Liver (tissue), 8 donors: ENCODE measurements at regions not wholly inside any gene's neighbourhood (a gene's known extent, or its start where the extent isn't known, plus 50 kb on each side); places are given as distances from the start of the nearest gene placed in this dataset.

ENCODE experiments used
- DNase-seq: peaks from one replicate; pipeline ENCODE4 v3.0.0-alpha.2; 2017; ENCODE audit warnings: low spot score
- H3K27ac ChIP-seq, 2 donors: one replicate each; pipeline ENCODE4 v1.7.0; 2013; ENCODE audit warnings: inconsistent platforms in 2 of 2, low read length in 2 of 2, control low read depth in 1 of 2, low read depth in 1 of 2, mild to moderate bottlenecking in 1 of 2
- H3K27me3 ChIP-seq, 4 donors: one replicate each; pipeline versions ENCODE4 v1.6.1 to v1.7.0; 2013; ENCODE audit warnings: low read length in 3 of 4, inconsistent platforms in 1 of 4, mild to moderate bottlenecking in 1 of 4, moderate library complexity in 1 of 4; ENCODE audit not compliant: control insufficient read depth in 4 of 4, insufficient read depth in 4 of 4
- H3K36me3 ChIP-seq, 4 donors: one replicate each; pipeline versions ENCODE4 v1.6.1 to v1.7.0; 2013; ENCODE audit warnings: low read length in 3 of 4, mild to moderate bottlenecking in 3 of 4, low read depth in 1 of 4, moderate library complexity in 1 of 4; ENCODE audit not compliant: control insufficient read depth in 4 of 4, insufficient read depth in 3 of 4
- H3K4me1 ChIP-seq, 4 donors: one replicate each; pipeline versions ENCODE4 v1.6.1 to v1.7.0; 2013; ENCODE audit warnings: low read length in 3 of 4, mild to moderate bottlenecking in 3 of 4, moderate library complexity in 1 of 4; ENCODE audit not compliant: control insufficient read depth in 4 of 4, insufficient read depth in 4 of 4
- H3K4me3 ChIP-seq, 3 donors: one replicate each; pipeline versions ENCODE4 v1.6.1 to v1.7.0; 2013; ENCODE audit warnings: low read length in 3 of 3, control low read depth in 1 of 3, low read depth in 1 of 3, mild to moderate bottlenecking in 1 of 3
- H3K9ac ChIP-seq, 2 donors: one replicate each; pipeline ENCODE4 v1.7.0; 2013; ENCODE audit warnings: low read length in 2 of 2, mild to moderate bottlenecking in 2 of 2, moderate library complexity in 2 of 2, control low read depth in 1 of 2, low read depth in 1 of 2
- H3K9me3 ChIP-seq, 4 donors: one replicate each; pipeline versions ENCODE4 v1.6.1 to v1.7.0; 2013; ENCODE audit warnings: low read length in 3 of 4; ENCODE audit not compliant: control insufficient read depth in 4 of 4
- EGR1 ChIP-seq, 2 donors: IDR thresholded peaks; 2 replicates each; pipeline ENCODE4 v1.6.1; 2016 to 2018; ENCODE audit warnings: antibody characterized with exemption in 2 of 2, low read depth in 2 of 2
- FOXA2 ChIP-seq: IDR thresholded peaks from 2 replicates; pipeline ENCODE4 v1.6.1; 2016; ENCODE audit warnings: antibody characterized with exemption
- GABPA ChIP-seq, 2 donors: IDR thresholded peaks in 1 of 2; conservative IDR thresholded peaks in 1 of 2; 2 replicates each; pipeline ENCODE4 v1.6.1; 2016; ENCODE audit warnings: antibody characterized with exemption in 2 of 2, mild to moderate bottlenecking in 1 of 2, moderate library complexity in 1 of 2
- HNF4A ChIP-seq, 2 donors: conservative IDR thresholded peaks; 2 replicates each; pipeline ENCODE4 v1.6.1; 2016; ENCODE audit warnings: antibody characterized with exemption in 2 of 2, mild to moderate bottlenecking in 2 of 2
- HNF4G ChIP-seq: IDR thresholded peaks from 2 replicates; pipeline ENCODE4 v1.6.1; 2016; ENCODE audit warnings: antibody characterized with exemption
- MAX ChIP-seq: IDR thresholded peaks from 2 replicates; pipeline ENCODE4 v1.6.1; 2016; ENCODE audit warnings: antibody characterized with exemption
- NR2F2 ChIP-seq: IDR thresholded peaks from 2 replicates; pipeline ENCODE4 v1.6.1; 2016; ENCODE audit warnings: antibody characterized with exemption
- RAD21 ChIP-seq, 2 donors: IDR thresholded peaks; 2 replicates each; pipeline ENCODE4 v1.6.1; 2016; ENCODE audit warnings: antibody characterized with exemption in 2 of 2, mild to moderate bottlenecking in 2 of 2
- RXRA ChIP-seq, 2 donors: IDR thresholded peaks; 2 replicates each; pipeline ENCODE4 v1.6.1; 2017 to 2018; ENCODE audit warnings: antibody characterized with exemption in 2 of 2, mild to moderate bottlenecking in 1 of 2
- SP1 ChIP-seq: IDR thresholded peaks from 2 replicates; pipeline ENCODE4 v1.6.1; 2018; ENCODE audit warnings: antibody characterized with exemption, mild to moderate bottlenecking
- TAF1 ChIP-seq: conservative IDR thresholded peaks from 2 replicates; pipeline ENCODE4 v1.6.1; 2016; ENCODE audit warnings: antibody characterized with exemption, mild to moderate bottlenecking
- YY1 ChIP-seq: IDR thresholded peaks from 2 replicates; pipeline ENCODE4 v1.6.1; 2016; ENCODE audit warnings: antibody characterized with exemption, mild to moderate bottlenecking
- ZBTB33 ChIP-seq: IDR thresholded peaks from 2 replicates; pipeline ENCODE4 v1.6.1; 2016; ENCODE audit warnings: antibody characterized with exemption
- WGBS: extraction: QIAGEN DNeasy Blood & Tissue Kit; methylation state at CpG from one replicate; pipeline ENCODE4 v1.1.7; 2013; 5-methylcytosine and 5-hydroxymethylcytosine counted together
- TF ChIP-seq, protein P1 (sequence below): IDR thresholded peaks from 2 replicates; pipeline ENCODE4 v1.6.1; 2016; ENCODE audit warnings: antibody characterized with exemption, mild to moderate bottlenecking
- TF ChIP-seq, protein P2 (sequence below): IDR thresholded peaks from 2 replicates; pipeline ENCODE4 v1.6.1; 2016; ENCODE audit warnings: antibody characterized with exemption
- TF ChIP-seq, protein P3 (sequence below): fragments of 150-350 bp; IDR thresholded peaks from 2 replicates; pipeline ENCODE4 v1.5.1; 2017; ENCODE audit warnings: improper control_type of control experiment, low read depth, low read length; ENCODE audit not compliant: missing input control
- donor health status: healthy.
- donor health status: healthy.
- donor health status: healthy.
- donor health status: healthy.
- donor health status: healthy.

DNA sequence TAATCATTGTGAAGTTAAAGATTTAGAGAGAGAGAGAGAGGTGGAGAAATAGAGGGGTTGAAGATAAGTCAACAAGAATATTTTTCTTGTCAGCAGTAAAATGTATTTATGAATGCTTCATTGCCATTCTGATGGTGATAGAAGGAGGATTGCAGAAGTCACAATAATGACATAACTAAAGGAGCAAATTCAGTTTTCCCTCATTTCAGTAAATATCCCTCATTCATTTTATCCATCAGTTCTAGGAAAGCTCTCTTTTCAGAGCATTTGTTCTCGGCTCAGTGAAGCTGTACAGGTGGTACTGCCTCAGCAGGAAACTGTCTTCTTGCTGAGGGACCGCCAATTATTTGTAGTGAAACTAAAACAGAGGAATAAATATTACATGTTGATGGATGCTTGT, 681.4 kb downstream of the CETN3 start:
- no peaks in the 10 kb centered on the region for H3K4me1 ChIP-seq
- H3K27ac ChIP-seq: no peak overlapping the region
- no peak for TF ChIP-seq FOXA2
- TF ChIP-seq MAX: no peak
- no peak for TF ChIP-seq TAF1
- TF ChIP-seq HNF4G: no peak
- TF ChIP-seq, protein P1, sequence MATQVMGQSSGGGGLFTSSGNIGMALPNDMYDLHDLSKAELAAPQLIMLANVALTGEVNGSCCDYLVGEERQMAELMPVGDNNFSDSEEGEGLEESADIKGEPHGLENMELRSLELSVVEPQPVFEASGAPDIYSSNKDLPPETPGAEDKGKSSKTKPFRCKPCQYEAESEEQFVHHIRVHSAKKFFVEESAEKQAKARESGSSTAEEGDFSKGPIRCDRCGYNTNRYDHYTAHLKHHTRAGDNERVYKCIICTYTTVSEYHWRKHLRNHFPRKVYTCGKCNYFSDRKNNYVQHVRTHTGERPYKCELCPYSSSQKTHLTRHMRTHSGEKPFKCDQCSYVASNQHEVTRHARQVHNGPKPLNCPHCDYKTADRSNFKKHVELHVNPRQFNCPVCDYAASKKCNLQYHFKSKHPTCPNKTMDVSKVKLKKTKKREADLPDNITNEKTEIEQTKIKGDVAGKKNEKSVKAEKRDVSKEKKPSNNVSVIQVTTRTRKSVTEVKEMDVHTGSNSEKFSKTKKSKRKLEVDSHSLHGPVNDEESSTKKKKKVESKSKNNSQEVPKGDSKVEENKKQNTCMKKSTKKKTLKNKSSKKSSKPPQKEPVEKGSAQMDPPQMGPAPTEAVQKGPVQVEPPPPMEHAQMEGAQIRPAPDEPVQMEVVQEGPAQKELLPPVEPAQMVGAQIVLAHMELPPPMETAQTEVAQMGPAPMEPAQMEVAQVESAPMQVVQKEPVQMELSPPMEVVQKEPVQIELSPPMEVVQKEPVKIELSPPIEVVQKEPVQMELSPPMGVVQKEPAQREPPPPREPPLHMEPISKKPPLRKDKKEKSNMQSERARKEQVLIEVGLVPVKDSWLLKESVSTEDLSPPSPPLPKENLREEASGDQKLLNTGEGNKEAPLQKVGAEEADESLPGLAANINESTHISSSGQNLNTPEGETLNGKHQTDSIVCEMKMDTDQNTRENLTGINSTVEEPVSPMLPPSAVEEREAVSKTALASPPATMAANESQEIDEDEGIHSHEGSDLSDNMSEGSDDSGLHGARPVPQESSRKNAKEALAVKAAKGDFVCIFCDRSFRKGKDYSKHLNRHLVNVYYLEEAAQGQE: no peak
- TF ChIP-seq SP1: no peak
- TF ChIP-seq, protein P2, sequence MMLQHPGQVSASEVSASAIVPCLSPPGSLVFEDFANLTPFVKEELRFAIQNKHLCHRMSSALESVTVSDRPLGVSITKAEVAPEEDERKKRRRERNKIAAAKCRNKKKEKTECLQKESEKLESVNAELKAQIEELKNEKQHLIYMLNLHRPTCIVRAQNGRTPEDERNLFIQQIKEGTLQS: no peak
- no peak for TF ChIP-seq NR2F2
- TF ChIP-seq YY1: no peak
- no peak for TF ChIP-seq ZBTB33
- TF ChIP-seq, protein P3, sequence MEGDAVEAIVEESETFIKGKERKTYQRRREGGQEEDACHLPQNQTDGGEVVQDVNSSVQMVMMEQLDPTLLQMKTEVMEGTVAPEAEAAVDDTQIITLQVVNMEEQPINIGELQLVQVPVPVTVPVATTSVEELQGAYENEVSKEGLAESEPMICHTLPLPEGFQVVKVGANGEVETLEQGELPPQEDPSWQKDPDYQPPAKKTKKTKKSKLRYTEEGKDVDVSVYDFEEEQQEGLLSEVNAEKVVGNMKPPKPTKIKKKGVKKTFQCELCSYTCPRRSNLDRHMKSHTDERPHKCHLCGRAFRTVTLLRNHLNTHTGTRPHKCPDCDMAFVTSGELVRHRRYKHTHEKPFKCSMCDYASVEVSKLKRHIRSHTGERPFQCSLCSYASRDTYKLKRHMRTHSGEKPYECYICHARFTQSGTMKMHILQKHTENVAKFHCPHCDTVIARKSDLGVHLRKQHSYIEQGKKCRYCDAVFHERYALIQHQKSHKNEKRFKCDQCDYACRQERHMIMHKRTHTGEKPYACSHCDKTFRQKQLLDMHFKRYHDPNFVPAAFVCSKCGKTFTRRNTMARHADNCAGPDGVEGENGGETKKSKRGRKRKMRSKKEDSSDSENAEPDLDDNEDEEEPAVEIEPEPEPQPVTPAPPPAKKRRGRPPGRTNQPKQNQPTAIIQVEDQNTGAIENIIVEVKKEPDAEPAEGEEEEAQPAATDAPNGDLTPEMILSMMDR: no peak
- TF ChIP-seq GABPA (IDR thresholded peaks at IDR 0.05 in 1 of 2, conservative IDR thresholded peaks at IDR 0.05 in 1 of 2): no peak
- TF ChIP-seq RXRA (IDR thresholded peaks at IDR 0.05): no peak
- TF ChIP-seq EGR1 (IDR thresholded peaks at IDR 0.05; ENCODE audit: low read depth in 2 of 2): no peak
- TF ChIP-seq RAD21 (IDR thresholded peaks at IDR 0.05): no peak
- TF ChIP-seq HNF4A (conservative IDR thresholded peaks at IDR 0.05): no peak
- no peak overlapping the region for H3K4me3 ChIP-seq
- H3K27me3 ChIP-seq: peaks cover 0 to 2% (median 0%) of the 10 kb centered on the region in 4 donors
- H3K9me3 ChIP-seq: no peaks in the 10 kb centered on the region
- H3K9ac ChIP-seq: no peak overlapping the region
- WGBS: 72% methylated on average over 2 of the region's 2 CpGs
- no peak for DNase-seq
- no peaks in the 10 kb centered on the region for H3K36me3 ChIP-seq
